ENCODE measurements at regions not wholly inside any gene's neighbourhood (a gene's known extent, or its start where the extent isn't known, plus 50 kb on each side); places are given as distances from the start of the nearest gene placed in this dataset.

DNA sequence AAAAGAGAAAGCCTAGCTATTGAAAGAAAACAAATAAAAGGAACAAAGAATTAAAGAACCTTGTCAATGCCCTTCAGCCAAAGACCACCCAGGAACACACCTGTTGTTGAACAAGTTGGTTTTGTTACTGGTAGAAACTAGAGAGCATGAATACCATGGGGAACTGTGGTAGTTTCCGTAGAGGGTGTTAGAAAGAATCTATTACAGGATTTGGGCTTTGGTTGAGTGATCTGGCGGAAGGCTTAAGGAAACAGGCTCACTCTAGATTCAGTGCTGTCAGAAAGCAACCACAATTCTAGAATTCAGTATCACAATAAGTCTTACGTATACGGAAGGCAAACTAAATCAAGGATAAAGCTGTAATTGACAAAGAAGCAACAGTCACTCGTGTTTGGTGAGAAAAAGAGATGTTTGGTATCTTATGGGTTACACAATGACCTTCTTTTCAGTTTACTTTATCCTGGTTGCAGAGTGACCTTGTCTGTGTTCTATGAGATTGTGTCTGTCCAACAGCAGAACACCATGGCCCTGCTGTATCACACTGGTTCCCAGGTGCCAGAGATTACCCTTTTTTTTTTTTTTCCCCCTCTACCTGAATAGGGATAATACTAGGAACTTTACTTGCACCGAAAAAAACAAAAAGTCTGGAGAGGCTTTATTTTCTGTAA is 265.9 kb downstream of the SHQ1 start:
- H3K36me3 ChIP-seq: no peaks in the 10 kb centered on the region
- no peaks in the 10 kb centered on the region for H3K27me3 ChIP-seq (ENCODE audit: low read depth)
- no peaks in the 10 kb centered on the region for H3K9me3 ChIP-seq
- no peak overlapping the region for H3K4me3 ChIP-seq
- DNase-seq: no peak
- intact Hi-C loops (cut with DNase I): no loop called here
- no peaks in the 10 kb centered on the region for H3K4me1 ChIP-seq
- ATAC-seq: no peak
- TF ChIP-seq, protein P1, sequence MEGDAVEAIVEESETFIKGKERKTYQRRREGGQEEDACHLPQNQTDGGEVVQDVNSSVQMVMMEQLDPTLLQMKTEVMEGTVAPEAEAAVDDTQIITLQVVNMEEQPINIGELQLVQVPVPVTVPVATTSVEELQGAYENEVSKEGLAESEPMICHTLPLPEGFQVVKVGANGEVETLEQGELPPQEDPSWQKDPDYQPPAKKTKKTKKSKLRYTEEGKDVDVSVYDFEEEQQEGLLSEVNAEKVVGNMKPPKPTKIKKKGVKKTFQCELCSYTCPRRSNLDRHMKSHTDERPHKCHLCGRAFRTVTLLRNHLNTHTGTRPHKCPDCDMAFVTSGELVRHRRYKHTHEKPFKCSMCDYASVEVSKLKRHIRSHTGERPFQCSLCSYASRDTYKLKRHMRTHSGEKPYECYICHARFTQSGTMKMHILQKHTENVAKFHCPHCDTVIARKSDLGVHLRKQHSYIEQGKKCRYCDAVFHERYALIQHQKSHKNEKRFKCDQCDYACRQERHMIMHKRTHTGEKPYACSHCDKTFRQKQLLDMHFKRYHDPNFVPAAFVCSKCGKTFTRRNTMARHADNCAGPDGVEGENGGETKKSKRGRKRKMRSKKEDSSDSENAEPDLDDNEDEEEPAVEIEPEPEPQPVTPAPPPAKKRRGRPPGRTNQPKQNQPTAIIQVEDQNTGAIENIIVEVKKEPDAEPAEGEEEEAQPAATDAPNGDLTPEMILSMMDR (IDR thresholded peaks at IDR 0.05): no peak
- no peak overlapping the region for H3K27ac ChIP-seq

DNA sequence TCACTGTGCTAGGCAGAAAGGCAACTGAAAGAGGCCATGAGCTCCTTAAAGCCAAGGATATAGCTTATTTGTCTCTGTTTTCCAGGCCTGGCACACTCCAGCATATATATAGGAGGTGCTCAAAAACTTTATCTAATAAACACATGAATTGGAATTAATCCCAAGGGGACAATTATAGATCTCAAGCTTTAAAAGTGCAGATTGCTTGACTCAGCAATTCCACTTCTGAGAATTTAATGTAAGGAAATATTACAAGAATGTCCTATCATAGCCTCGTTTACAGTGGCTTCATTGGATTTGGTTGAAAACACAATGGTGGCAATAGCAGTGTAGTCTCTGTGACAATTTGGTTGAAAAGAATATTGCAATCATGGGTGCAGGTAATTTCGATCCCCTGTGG is 267.3 kb downstream of the SHQ1 start:
- no peaks in the 10 kb centered on the region for H3K36me3 ChIP-seq
- no peak for ATAC-seq
- no peaks in the 10 kb centered on the region for H3K4me1 ChIP-seq
- H3K27me3 ChIP-seq (ENCODE audit: low read depth): no peaks in the 10 kb centered on the region
- H3K9me3 ChIP-seq: no peaks in the 10 kb centered on the region
- no peak for DNase-seq
- no peak overlapping the region for H3K4me3 ChIP-seq
- H3K27ac ChIP-seq: no peak overlapping the region
- intact Hi-C loops (cut with DNase I): no loop called here
- TF ChIP-seq, protein P1 (IDR thresholded peaks at IDR 0.05): no peak

DNA sequence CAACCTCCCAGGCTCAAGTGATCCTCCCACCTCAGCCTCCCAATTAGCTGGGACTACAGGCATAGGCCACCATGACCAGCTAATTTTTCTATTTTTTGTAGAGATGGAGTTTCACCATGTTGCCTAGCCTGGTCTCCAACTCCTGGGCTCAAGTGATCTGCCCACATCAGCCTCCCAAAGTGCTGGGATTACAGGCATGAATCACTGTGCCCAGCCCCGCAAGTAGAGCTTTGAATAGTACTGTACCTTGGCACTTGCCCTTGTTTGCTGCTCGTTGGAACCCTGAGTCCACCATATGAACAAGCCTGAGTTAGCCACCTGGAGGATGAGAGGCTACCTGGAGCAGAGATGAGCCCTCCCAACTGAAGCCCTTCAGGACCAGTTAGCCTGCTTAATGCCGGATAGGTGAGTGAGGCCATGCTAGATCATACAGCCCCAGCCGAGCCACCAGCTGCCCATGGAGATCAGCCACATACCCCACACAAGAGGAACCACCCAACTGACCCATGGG is 267.9 kb downstream of the SHQ1 start:
- no peaks in the 10 kb centered on the region for H3K4me1 ChIP-seq
- no peak for DNase-seq
- H3K27me3 ChIP-seq (ENCODE audit: low read depth): no peaks in the 10 kb centered on the region
- no peak overlapping the region for H3K27ac ChIP-seq
- no peak for ATAC-seq
- H3K9me3 ChIP-seq: no peaks in the 10 kb centered on the region
- H3K4me3 ChIP-seq: no peak overlapping the region
- intact Hi-C loops (cut with DNase I): no loop called here
- no peaks in the 10 kb centered on the region for H3K36me3 ChIP-seq
- TF ChIP-seq, protein P1 (IDR thresholded peaks at IDR 0.05): no peak

DNA sequence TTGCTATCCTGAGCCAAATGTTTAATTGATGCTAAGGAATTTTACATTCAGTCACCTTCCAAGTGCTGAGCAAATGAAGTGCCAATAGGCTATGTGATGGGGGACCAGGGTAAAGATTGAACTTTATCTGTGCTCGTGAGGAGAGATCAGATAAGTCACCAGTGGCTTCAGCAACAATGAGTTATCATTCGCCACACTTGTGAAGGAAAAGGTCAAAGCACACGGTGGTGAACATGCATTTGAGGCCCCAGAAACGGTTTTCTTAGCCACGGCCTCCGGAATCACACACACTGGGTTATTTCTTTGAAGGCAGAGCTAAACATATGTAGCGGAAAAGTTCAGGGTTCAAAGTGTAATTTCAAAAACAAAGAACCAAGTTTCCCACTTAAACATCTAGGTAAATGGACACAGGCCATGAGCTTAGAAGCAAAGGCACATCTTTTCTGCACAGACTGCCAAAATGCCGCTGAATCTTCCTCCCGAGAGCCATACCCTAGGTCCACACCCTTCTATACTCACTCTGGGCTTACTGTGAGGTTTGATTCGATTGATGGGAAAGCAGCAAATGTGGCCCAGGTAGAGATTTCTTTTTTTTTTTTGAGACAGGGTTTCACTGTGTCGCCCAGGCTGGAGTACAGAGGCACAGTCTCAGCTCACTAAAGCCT is 268.5 kb downstream of the SHQ1 start:
- DNase-seq: no peak
- intact Hi-C loops (cut with DNase I): no loop called here
- no peaks in the 10 kb centered on the region for H3K36me3 ChIP-seq

DNA sequence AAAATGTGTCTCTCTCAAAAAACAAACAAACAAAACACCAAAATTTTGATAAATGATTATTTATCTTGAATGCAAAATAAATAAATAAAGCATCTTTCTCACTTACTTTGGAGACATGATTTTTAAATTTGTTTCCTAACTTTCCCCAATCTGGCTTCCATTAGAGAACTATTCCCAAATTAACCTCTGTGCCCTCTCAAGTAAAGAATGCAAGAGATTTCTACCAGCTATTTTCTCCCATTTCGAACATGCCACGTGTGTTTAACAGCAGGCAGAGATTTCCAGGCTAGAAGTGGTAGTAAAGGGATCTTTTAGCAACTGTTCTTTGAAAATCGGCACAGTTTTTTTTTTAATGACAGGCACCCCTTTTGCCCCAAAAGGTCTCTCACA is 269.1 kb downstream of the SHQ1 start:
- DNase-seq (no peak), ATAC-seq (no peak)
- H3K9me3 ChIP-seq: no peaks in the 10 kb centered on the region
- TF ChIP-seq, protein P1 (IDR thresholded peaks at IDR 0.05): no peak
- intact Hi-C loops (cut with DNase I): no loop called here
- no peak overlapping the region for H3K27ac ChIP-seq
- H3K4me3 ChIP-seq: no peak overlapping the region
- no peaks in the 10 kb centered on the region for H3K4me1 ChIP-seq
- no peaks in the 10 kb centered on the region for H3K36me3 ChIP-seq
- H3K27me3 ChIP-seq (ENCODE audit: low read depth): no peaks in the 10 kb centered on the region

More for the DNA sequence above, 268.5 kb downstream of the SHQ1 start:
- no peak for ATAC-seq
- no peak overlapping the region for H3K4me3 ChIP-seq
- TF ChIP-seq, protein P1 (IDR thresholded peaks at IDR 0.05): no peak
- H3K27ac ChIP-seq: no peak overlapping the region
- H3K27me3 ChIP-seq (ENCODE audit: low read depth): no peaks in the 10 kb centered on the region
- no peaks in the 10 kb centered on the region for H3K4me1 ChIP-seq
- H3K9me3 ChIP-seq: no peaks in the 10 kb centered on the region
